ENCODE measurements at regions not wholly inside any gene's neighbourhood (a gene's known extent, or its start where the extent isn't known, plus 50 kb on each side); places are given as distances from the start of the nearest gene placed in this dataset.
A peak's percentile ranks its signal among the peaks of the same experiment; 100 is the strongest.

- peaks cover 0 to 1% of the 10 kb centered on the region in 2 donors for H3K9me3 Mint-ChIP-seq
- ATAC-seq (replicated peaks in 1 of 2) (no peak), DNase-seq (no peak)
- peaks cover 6% of the 10 kb centered on the region for H3K4me1 Mint-ChIP-seq (ENCODE audit: low read depth)
- H3K27ac Mint-ChIP-seq: no peak overlapping the region
- H3K4me3 Mint-ChIP-seq: no peak overlapping the region
- no peaks in the 10 kb centered on the region for H3K27me3 Mint-ChIP-seq (ENCODE audit: low read depth)
- no peaks in the 10 kb centered on the region for H3K36me3 Mint-ChIP-seq (ENCODE audit: insufficient read depth in 2 of 2)
These were observed 117.6 kb upstream of the RASSF8 start for GRCh38 chr12:25840678-25841465.

DNA sequence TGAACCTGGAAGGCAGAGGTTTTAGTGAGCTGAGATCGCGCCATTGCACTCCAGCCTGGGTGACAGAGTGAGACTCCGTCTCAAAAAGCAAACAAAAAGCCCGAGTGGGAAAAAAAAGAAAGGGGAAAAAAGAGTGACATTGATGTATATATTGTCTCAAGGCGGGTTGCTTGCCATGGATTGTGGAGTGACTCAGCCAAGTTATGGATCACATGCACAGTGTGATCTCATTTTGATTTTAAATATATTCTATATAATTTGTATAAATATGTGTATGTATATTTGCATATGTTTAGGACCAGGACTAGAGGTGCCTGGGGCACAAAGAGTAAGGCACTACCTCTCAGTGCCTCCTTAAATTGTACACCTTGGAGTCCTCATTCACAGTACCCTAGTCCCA is 116.2 kb upstream of the RASSF8 start:
- Mint-ChIP-seq H3K9me3 (no peaks in the 10 kb centered on the region), H3K36me3 (ENCODE audit: insufficient read depth in 2 of 2) (no peaks in the 10 kb centered on the region), H3K27ac (no peak overlapping the region), H3K4me1 (ENCODE audit: low read depth) (peaks cover 6% of the 10 kb centered on the region), H3K27me3 (ENCODE audit: low read depth) (no peaks in the 10 kb centered on the region), H3K4me3 (no peak overlapping the region)
- DNase-seq (no peak), ATAC-seq (replicated peaks in 1 of 2) (no peak)

- Mint-ChIP-seq H3K27ac (no peak overlapping the region), H3K27me3 (ENCODE audit: low read depth) (no peaks in the 10 kb centered on the region), H3K36me3 (ENCODE audit: insufficient read depth in 2 of 2) (no peaks in the 10 kb centered on the region), H3K4me1 (ENCODE audit: low read depth) (peaks cover 6% of the 10 kb centered on the region), H3K4me3 (no peak overlapping the region), H3K9me3 (no peaks in the 10 kb centered on the region)
- DNase-seq (no peak), ATAC-seq (replicated peaks in 1 of 2) (no peak)
These were observed 114.5 kb upstream of the RASSF8 start for GRCh38 chr12:25843976-25844375.

DNA sequence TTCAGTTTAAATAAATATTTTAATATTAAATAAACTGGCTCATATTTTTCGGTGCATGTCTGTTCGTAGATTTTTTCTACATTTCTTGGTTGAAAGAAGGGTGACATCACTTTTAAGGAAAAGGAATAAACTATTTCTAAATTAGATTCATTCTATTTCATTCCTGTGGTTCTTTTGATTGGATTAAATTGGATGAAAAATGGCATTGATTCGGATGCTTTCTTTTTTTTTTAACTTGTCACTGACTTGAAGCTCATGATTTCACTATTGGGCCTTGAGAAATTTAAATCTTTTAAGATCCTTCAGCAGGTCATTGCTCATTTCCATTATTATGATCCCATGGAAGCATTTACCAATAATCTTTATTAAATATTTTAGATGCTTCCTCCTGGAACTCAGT is 113.1 kb upstream of the RASSF8 start:
- H3K36me3 Mint-ChIP-seq (ENCODE audit: insufficient read depth in 2 of 2): no peaks in the 10 kb centered on the region
- H3K4me3 Mint-ChIP-seq: no peak overlapping the region
- no peaks in the 10 kb centered on the region for H3K27me3 Mint-ChIP-seq (ENCODE audit: low read depth)
- peaks cover 6% of the 10 kb centered on the region for H3K4me1 Mint-ChIP-seq (ENCODE audit: low read depth)
- ATAC-seq (replicated peaks in 1 of 2): no peak
- H3K27ac Mint-ChIP-seq: no peak overlapping the region
- no peak for DNase-seq
- H3K9me3 Mint-ChIP-seq: no peaks in the 10 kb centered on the region

- no peak overlapping the region for H3K27ac Mint-ChIP-seq
- H3K4me1 Mint-ChIP-seq (ENCODE audit: low read depth): no peaks in the 10 kb centered on the region
- no peaks in the 10 kb centered on the region for H3K9me3 Mint-ChIP-seq
- DNase-seq (no peak), ATAC-seq (replicated peaks in 1 of 2) (no peak)
- H3K4me3 Mint-ChIP-seq: no peak overlapping the region
- H3K27me3 Mint-ChIP-seq (ENCODE audit: low read depth): peaks cover 5% of the 10 kb centered on the region
- H3K36me3 Mint-ChIP-seq (ENCODE audit: insufficient read depth in 2 of 2): no peaks in the 10 kb centered on the region
These were observed 105.7 kb upstream of the RASSF8 start for GRCh38 chr12:25852792-25853191.

- H3K27ac Mint-ChIP-seq: no peak overlapping the region
- H3K36me3 Mint-ChIP-seq (ENCODE audit: insufficient read depth in 2 of 2): no peaks in the 10 kb centered on the region
- H3K4me3 Mint-ChIP-seq: no peak overlapping the region
- H3K4me1 Mint-ChIP-seq (ENCODE audit: low read depth): no peaks in the 10 kb centered on the region
- peaks cover 5% of the 10 kb centered on the region for H3K27me3 Mint-ChIP-seq (ENCODE audit: low read depth)
- DNase-seq (no peak), ATAC-seq (replicated peaks in 1 of 2) (no peak)
- no peaks in the 10 kb centered on the region for H3K9me3 Mint-ChIP-seq
These were observed 105.0 kb upstream of the RASSF8 start for GRCh38 chr12:25853316-25854095.

DNA sequence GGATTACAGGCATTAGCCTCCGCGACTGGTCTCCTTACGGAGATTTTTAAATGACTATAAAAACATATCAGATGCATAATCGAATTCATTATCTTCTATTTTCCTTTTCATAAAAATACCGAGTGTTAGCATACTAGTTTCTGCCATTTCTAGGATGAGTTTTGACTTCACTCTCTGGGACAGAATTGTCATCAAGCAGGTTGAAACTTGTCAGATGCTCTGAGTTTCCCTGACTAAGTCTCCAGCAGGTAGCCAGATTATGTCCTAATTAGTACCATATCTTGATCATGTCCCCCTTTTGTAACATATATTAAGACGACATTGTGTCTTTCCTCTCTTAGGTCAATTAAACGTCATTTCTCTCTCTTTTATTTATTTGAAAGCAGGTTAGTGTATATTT is 103.5 kb upstream of the RASSF8 start:
- Mint-ChIP-seq H3K27ac (no peak overlapping the region), H3K4me1 (ENCODE audit: low read depth) (peaks cover 13% of the 10 kb centered on the region), H3K9me3 (no peaks in the 10 kb centered on the region), H3K36me3 (ENCODE audit: insufficient read depth in 2 of 2) (no peaks in the 10 kb centered on the region), H3K4me3 (no peak overlapping the region), H3K27me3 (ENCODE audit: low read depth) (peaks cover 5% of the 10 kb centered on the region)
- DNase-seq: no peak
- no peak for ATAC-seq (replicated peaks in 1 of 2)

DNA sequence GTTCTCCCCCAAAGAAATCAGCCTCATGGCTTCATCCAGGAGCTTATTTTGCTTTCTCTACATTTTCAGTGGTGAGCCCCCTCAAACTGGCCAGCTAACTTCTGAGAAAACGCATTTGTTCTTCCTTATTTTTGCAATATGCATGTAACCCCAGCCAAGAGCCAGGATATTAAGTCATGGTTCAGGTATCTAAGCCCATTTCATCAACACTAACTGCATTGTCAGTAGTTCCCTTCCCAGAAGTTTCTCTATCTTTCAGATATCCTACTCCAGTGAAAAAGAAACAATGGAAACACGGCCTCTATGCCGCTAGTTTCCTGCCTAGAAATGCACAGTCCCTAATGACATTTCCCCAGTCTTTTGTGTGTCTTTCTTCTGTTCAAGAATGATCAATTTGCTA is 102.8 kb upstream of the RASSF8 start:
- peaks cover 21% of the 10 kb centered on the region for H3K4me1 Mint-ChIP-seq (ENCODE audit: low read depth)
- no peak overlapping the region for H3K27ac Mint-ChIP-seq
- no peaks in the 10 kb centered on the region for H3K9me3 Mint-ChIP-seq
- H3K27me3 Mint-ChIP-seq (ENCODE audit: low read depth): peaks cover 5% of the 10 kb centered on the region
- no peak overlapping the region for H3K4me3 Mint-ChIP-seq
- ATAC-seq (replicated peaks in 1 of 2) (no peak), DNase-seq (no peak)
- H3K36me3 Mint-ChIP-seq (ENCODE audit: insufficient read depth in 2 of 2): no peaks in the 10 kb centered on the region

GRCh38 chr12:25859976-25860375 is 98.5 kb upstream of the RASSF8 start:
- peaks cover 26% of the 10 kb centered on the region for H3K4me1 Mint-ChIP-seq (ENCODE audit: low read depth)
- no peaks in the 10 kb centered on the region for H3K9me3 Mint-ChIP-seq
- no peak overlapping the region for H3K4me3 Mint-ChIP-seq
- ATAC-seq (replicated peaks in 1 of 2) (peak; percentile 64 to 77), DNase-seq (no peak)
- H3K36me3 Mint-ChIP-seq (ENCODE audit: insufficient read depth in 2 of 2): no peaks in the 10 kb centered on the region
- no peak overlapping the region for H3K27ac Mint-ChIP-seq
- H3K27me3 Mint-ChIP-seq (ENCODE audit: low read depth): peaks cover 5% of the 10 kb centered on the region

- no peak for DNase-seq
- no peaks in the 10 kb centered on the region for H3K36me3 Mint-ChIP-seq (ENCODE audit: insufficient read depth in 2 of 2)
These were observed 97.3 kb upstream of the RASSF8 start for GRCh38 chr12:25861226-25861625.

GRCh38 chr12:25864306-25865276 is 93.9 kb upstream of the RASSF8 start:
- ATAC-seq (replicated peaks in 1 of 2): no peak
- Mint-ChIP-seq H3K4me1 (ENCODE audit: low read depth) (peaks cover 16% of the 10 kb centered on the region), H3K27me3 (ENCODE audit: low read depth) (no peaks in the 10 kb centered on the region), H3K36me3 (ENCODE audit: insufficient read depth in 2 of 2) (peaks cover 0 to 2% of the 10 kb centered on the region in 2 donors), H3K27ac (no peak overlapping the region), H3K4me3 (no peak overlapping the region), H3K9me3 (no peaks in the 10 kb centered on the region)
- DNase-seq: no peak

More at GRCh38 chr12:25861226-25861625, 97.3 kb upstream of the RASSF8 start:
- Mint-ChIP-seq H3K27me3 (ENCODE audit: low read depth) (no peaks in the 10 kb centered on the region), H3K9me3 (no peaks in the 10 kb centered on the region), H3K4me1 (ENCODE audit: low read depth) (peaks cover 26% of the 10 kb centered on the region), H3K4me3 (no peak overlapping the region), H3K27ac (no peak overlapping the region)
- no peak for ATAC-seq (replicated peaks in 1 of 2)

- Mint-ChIP-seq H3K4me3 (no peak overlapping the region), H3K27ac (no peak overlapping the region), H3K4me1 (ENCODE audit: low read depth) (no peaks in the 10 kb centered on the region), H3K36me3 (ENCODE audit: insufficient read depth in 2 of 2) (peaks cover 0 to 2% of the 10 kb centered on the region in 2 donors), H3K9me3 (peaks cover 0 to 2% of the 10 kb centered on the region in 2 donors), H3K27me3 (ENCODE audit: low read depth) (no peaks in the 10 kb centered on the region)
- no peak for DNase-seq
- no peak for ATAC-seq (replicated peaks in 1 of 2)
These were observed 91.7 kb upstream of the RASSF8 start for GRCh38 chr12:25866586-25867378.

Data from activated T-cell treated with anti-CD3 and anti-CD28 coated beads, Interleukin-2, amount 50 U/mL, for 72 hours (primary cell).